ENCODE measurements at regions not wholly inside any gene's neighbourhood (a gene's known extent, or its start where the extent isn't known, plus 50 kb on each side); places are given as distances from the start of the nearest gene placed in this dataset.
"Not testable (repeated sequence)": the region's sequence is repeated elsewhere in the genome, so short reads cannot be mapped to it uniquely, and the experiment has no call there.

DNA sequence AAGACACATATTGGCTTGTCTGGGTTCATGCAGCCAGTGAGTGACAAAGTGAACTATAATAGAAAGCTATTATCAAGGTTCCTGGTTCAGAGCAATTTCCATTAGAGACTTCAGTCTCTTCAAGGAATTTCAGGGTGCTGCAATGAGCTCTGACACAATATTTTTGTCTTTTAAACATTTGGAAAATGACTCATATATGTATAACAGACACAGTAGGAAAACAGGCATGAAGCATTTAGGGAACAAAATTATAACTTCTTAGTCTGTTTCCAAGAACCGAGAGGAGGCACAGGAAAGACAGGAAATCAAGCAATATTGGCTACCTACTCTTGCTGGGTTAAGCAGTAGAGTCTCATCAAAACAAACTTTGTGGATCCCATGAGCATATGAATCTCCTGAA is 170.4 kb downstream of the PTPRC start:
- no peak for FAIRE-seq

- no peak for FAIRE-seq
Observed at GRCh38 chr1:198811449-198811848, 172.6 kb downstream of the PTPRC start.

DNA sequence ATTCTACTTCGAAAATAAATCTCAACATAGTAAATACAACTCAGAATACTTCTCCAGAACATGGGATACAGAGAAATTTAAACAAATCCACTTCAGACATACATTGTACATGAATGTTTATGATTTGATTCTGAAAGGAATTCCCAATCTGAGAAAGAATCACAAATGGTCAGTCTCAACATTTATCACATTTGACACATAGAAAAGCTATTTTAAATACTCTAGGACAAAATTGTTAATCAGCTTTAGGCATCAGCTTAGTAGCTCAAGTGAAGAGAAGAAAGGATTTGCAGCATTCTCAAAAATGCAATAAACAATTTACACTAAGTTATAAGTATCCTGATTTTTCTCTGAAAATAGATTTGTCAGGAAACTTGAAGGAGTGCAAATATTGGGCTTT is 184.8 kb downstream of the PTPRC start:
- no peak for FAIRE-seq

- no peak for FAIRE-seq
Observed at GRCh38 chr1:198825254-198825653, 186.4 kb downstream of the PTPRC start.

DNA sequence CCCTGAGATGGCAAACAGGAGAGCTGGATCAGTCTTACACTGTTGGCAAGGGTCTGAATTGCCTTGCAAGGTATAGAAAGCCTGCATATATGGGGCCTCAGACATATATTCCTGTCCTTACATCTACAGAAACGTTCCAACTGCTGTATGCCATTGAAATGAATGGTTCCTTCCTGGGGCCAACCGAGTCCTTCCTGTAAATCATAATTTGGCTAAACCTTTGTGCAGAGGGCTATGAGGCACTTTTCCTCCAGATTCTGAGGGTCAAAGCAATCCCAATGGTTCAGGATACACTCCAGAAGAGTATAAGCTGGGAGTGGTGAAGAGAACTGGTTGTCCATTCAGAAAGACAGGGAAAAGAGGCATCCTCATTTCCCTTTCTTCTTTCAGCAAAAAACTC is 190.5 kb downstream of the PTPRC start:
- no peak for FAIRE-seq

GRCh38 chr1:198829944-198830343 is 191.1 kb downstream of the PTPRC start:
- no peak for FAIRE-seq

GRCh38 chr1:198830412-198830811 is 191.6 kb downstream of the PTPRC start:
- FAIRE-seq: no peak

DNA sequence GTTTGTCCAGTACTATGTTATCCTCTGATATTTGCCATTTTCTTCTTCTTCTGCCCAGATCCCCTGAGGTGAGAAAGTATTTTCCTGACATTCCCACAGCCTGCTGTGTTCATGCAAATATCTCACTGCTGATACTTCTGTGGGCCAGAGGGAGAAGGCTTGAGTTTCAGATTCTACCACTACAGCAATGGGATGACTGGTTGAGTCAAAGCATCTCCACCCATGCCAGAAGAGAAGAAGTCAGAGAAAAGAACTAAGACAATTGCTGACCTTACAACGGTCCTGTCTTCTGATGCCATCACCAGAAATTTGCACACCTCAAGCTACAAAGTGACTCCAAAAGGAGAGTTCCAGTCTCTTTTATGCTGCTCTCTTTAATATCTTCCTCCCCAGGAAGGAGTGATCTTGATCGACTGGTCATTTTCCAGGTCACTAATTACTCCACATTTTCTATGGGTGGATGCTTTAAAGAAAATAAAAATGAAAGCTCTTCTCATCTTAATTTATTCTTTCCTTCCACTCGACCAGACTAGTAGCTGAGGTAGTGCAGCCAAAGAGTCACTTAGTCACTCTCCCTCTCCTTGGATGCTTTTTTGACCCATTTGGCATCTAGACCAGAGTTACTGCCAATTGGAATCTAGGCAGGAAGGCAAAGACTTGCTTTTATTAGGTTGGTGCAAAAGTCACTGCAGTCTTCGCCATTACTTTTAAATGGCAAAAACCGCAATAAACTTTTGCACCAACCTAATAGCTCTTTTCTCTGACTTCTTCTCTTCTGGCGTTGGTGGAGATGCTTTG is 195.1 kb downstream of the PTPRC start:
- no peak for FAIRE-seq

- FAIRE-seq: no peak
Observed at GRCh38 chr1:198837278-198838021, 198.6 kb downstream of the PTPRC start.

- FAIRE-seq: no peak
Observed at GRCh38 chr1:198838022-198838342, 199.1 kb downstream of the PTPRC start.

- FAIRE-seq: no peak
Observed at GRCh38 chr1:198841477-198841876, 202.6 kb downstream of the PTPRC start.

- FAIRE-seq: no peak
Observed at GRCh38 chr1:198842686-198843085, 203.8 kb downstream of the PTPRC start.

DNA sequence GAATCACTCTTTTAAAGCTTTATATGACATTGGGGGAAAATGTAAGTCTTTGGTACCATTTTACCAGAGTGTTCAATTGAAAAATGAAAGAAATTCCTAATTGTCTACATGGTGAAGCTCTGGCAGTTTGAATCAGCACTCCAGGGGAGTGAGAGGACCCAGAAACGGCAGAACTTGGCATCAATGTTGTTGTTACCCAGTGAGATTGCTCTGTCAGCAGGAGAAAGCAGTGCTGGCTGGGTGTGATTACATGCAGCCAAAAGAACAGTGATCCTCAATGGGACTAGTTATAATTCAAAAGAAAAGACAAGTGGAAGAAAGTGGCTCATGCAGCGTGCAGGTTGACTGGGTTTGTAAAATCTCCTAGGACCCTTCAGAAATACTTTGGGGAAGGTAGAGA is 206.4 kb downstream of the PTPRC start:
- FAIRE-seq: no peak

DNA sequence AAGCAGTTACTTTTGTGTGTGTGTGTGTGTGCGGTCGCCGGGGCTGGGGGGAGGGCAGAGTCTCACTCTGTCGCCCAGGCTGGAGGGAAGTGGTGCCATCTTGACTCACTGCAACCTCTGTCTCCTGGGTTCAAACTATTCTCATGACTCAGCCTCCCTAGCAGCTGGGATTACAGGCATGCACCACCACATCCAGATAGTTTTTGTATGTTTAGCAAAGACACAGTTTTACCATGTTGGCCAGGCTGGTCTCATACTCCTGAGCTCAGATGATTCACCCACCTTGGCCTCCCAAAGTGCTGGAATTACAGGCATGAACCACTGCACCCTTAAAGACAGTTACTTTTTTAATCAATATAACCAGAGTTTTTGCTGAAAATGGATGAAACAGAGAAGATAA is 207.0 kb downstream of the PTPRC start:
- no peak for FAIRE-seq

- no peak for FAIRE-seq
Observed at GRCh38 chr1:198846556-198846955, 207.7 kb downstream of the PTPRC start.

DNA sequence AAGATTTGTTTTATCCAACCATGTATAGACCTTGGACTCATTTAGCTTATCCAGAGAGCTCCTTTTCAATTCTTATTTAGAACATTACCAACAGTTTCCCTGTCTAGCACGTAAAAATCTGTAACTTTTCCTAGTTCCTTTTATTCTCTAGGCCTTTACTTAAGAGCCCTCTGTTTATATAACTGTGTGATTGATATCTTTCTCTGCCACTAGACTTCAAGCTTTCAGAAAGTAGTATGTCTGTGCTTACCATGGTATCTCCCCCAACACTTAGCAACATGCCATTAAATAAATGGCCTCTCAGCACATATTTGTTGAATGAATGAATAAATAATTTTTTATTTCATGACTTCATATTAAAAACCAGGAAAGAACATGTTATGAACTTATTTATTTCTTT is 209.4 kb downstream of the PTPRC start:
- no peak for FAIRE-seq

GRCh38 chr1:198848649-198849048 is 209.8 kb downstream of the PTPRC start:
- FAIRE-seq: no peak

GRCh38 chr1:198849093-198849492 is 210.3 kb downstream of the PTPRC start:
- FAIRE-seq: no peak

- FAIRE-seq: no peak
Observed at GRCh38 chr1:198850196-198850595, 211.4 kb downstream of the PTPRC start.

- FAIRE-seq: not testable (repeated sequence)
Observed at GRCh38 chr1:198850966-198851365, 212.1 kb downstream of the PTPRC start.

DNA sequence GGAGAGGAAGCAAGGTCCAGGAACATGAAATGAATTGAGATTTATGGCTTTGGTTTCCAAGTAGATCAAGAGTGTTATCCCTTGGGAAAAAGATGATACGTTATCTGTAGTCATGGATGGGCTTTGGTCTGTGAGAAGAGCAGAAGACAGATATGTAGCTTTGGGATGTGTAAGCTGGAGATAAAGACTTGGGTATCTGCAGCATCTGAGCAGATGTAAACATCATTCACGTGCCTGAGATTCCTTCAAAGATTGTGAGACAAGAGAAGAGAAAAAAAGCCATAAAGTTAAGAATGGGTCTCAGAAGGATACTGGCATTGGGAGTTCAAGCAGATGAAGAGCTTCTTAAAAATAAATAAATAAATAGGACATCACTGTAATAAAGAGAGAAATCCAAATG is 217.8 kb downstream of the PTPRC start:
- FAIRE-seq: no peak

DNA sequence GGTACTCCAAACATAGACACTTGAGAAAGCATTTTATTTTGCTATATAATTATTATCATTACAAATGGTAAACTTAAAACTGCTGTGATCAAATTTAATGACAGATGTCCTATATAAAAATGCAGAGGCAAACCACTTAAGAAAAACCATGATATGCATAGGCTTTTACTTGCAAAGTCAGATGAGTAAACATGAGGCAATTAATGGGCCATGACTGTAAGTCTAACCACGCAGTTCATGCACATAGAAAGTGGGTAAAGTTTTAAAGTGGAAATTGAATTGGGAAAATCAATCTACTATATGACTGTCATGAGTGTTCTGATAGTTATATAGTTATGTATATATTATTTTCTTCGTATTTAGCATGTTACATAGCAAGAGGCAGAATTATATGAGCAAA is 219.2 kb downstream of the PTPRC start:
- no peak for FAIRE-seq

DNA sequence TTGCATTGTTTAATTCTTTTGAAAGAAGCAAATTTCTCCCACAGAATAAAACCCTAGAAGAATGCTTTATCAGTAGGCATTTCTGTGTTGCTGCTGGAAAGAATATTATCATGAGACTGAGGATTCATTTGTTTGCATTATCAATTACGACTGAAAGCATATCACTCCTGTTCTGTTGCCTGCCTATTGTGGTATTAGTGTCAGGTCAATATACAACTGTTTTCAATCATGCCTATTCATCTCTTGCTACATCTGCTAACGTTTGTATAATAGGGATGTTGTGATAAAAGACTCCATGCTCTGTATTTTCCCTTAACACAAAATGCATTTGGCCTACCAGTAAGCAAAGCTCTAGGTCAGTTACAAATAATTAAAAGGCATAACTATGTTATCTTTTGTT is 221.5 kb downstream of the PTPRC start:
- FAIRE-seq: no peak

DNA sequence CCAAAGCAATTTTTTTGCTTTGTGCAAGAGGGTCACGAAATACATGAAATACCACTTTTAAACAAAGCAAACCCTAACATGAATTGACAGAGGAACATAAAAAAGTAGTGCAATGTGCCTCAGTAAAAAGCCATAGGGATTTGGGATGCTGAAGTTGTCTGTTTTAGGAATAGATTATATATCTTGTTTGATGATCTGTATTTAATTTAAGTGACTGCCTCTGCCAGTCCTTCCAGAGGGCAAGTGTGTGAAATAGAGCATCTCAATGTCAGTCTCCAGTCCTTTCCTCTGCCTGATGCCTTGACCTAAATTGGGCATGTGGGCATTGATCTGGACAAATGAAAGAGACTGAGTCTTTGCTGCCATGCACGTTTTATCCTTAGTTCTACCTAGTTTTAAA is 222.8 kb downstream of the PTPRC start:
- no peak for FAIRE-seq

- FAIRE-seq: no peak
Observed at GRCh38 chr1:198864695-198865094, 225.9 kb downstream of the PTPRC start.
